OCI-LY1 (cell line): ENCODE measurements at regions not wholly inside any gene's neighbourhood (a gene's known extent, or its start where the extent isn't known, plus 50 kb on each side); places are given as distances from the start of the nearest gene placed in this dataset.

Experiments used
- H2AFZ ChIP-seq: fragments of 200-600 bp; sonication (generic), shearing (Covaris generic); 2 replicates; pipeline ENCODE4 v1.6.0; 2014; ENCODE audit warnings: antibody characterized with exemption, mild to moderate bottlenecking, low read length
- H3F3A ChIP-seq: fragments of 200-600 bp; sonication (generic), shearing (Covaris generic); 2 replicates; pipeline ENCODE4 v1.6.0; 2014; ENCODE audit warnings: mild to moderate bottlenecking, antibody characterized with exemption, low read length, moderate library complexity; ENCODE audit not compliant: insufficient read depth
- H3K27ac ChIP-seq: fragments of 200-600 bp; sonication (generic); 2 replicates; pipeline ENCODE4 v1.5.1; 2014; ENCODE audit warnings: low read length, mixed run types, mild to moderate bottlenecking, low read depth; ENCODE audit not compliant: poor library complexity, severe bottlenecking
- H3K27me3 ChIP-seq: fragments of 200-600 bp; sonication (generic); 2 replicates; pipeline ENCODE4 v1.6.0; 2014; ENCODE audit warnings: antibody characterized with exemption, mild to moderate bottlenecking, low read length, moderate library complexity; ENCODE audit not compliant: insufficient read depth
- H3K36me3 ChIP-seq: fragments of 200-600 bp; sonication (generic); 2 replicates; pipeline ENCODE4 v1.6.1; 2014; ENCODE audit warnings: mild to moderate bottlenecking, antibody characterized with exemption, low read length, moderate library complexity, mixed read lengths; ENCODE audit not compliant: insufficient read depth
- H3K4me1 ChIP-seq: fragments of 200-600 bp; sonication (generic); 2 replicates; pipeline ENCODE4 v1.5.1; 2014; ENCODE audit warnings: mild to moderate bottlenecking, low read length, moderate library complexity; ENCODE audit not compliant: insufficient read depth, severe bottlenecking
- H3K4me2 ChIP-seq: fragments of 200-600 bp; sonication (generic), shearing (Covaris generic); 2 replicates; pipeline ENCODE4 v1.6.1; 2014; ENCODE audit warnings: low read length
- H3K4me3 ChIP-seq: fragments of 200-600 bp; sonication (generic); 2 replicates; pipeline ENCODE4 v1.5.1; 2014; ENCODE audit warnings: low read length, low read depth, mild to moderate bottlenecking, mixed read lengths; ENCODE audit not compliant: poor library complexity, severe bottlenecking
- H3K79me2 ChIP-seq: fragments of 200-600 bp; shearing (Covaris generic); 2 replicates; pipeline ENCODE4 v1.6.1; 2016; ENCODE audit warnings: mixed run types, low read length, mixed read lengths; ENCODE audit not compliant: insufficient read depth
- H3K9ac ChIP-seq: fragments of 200-600 bp; sonication (generic), shearing (Covaris generic); 2 replicates; pipeline ENCODE4 v1.6.1; 2014; ENCODE audit warnings: mild to moderate bottlenecking, low read length, mixed read lengths
- H3K9me2 ChIP-seq: fragments of 200-600 bp; sonication (generic), shearing (Covaris generic); 2 replicates; pipeline ENCODE4 v1.6.1; 2014; ENCODE audit warnings: low read depth, mild to moderate bottlenecking, low read length, mixed read lengths
- H3K9me3 ChIP-seq: fragments of 200-600 bp; shearing (Covaris generic); 2 replicates; pipeline ENCODE4 v1.6.1; 2014; ENCODE audit warnings: low read length, mixed read lengths
- H4K20me1 ChIP-seq: fragments of 200-600 bp; sonication (generic), shearing (Covaris generic); 2 replicates; pipeline ENCODE4 v1.6.0; 2016; ENCODE audit warnings: mild to moderate bottlenecking, low read length; ENCODE audit not compliant: insufficient read depth
- EZH2 ChIP-seq: fragments of 200-600 bp; sonication (generic), shearing (Covaris generic); IDR thresholded peaks from 2 replicates; pipeline ENCODE4 v1.8.0; 2017; ENCODE audit warnings: borderline replicate concordance, mixed run types, mild to moderate bottlenecking, antibody characterized with exemption, low read length, moderate library complexity, mixed read lengths
- TF ChIP-seq, protein P1 (sequence below): fragments of 200-600 bp; sonication (generic), shearing (Covaris generic); IDR thresholded peaks from 2 replicates; pipeline ENCODE4 v1.5.1; 2017; ENCODE audit warnings: mild to moderate bottlenecking, antibody characterized with exemption, low read length, moderate library complexity, mixed read lengths

DNA sequence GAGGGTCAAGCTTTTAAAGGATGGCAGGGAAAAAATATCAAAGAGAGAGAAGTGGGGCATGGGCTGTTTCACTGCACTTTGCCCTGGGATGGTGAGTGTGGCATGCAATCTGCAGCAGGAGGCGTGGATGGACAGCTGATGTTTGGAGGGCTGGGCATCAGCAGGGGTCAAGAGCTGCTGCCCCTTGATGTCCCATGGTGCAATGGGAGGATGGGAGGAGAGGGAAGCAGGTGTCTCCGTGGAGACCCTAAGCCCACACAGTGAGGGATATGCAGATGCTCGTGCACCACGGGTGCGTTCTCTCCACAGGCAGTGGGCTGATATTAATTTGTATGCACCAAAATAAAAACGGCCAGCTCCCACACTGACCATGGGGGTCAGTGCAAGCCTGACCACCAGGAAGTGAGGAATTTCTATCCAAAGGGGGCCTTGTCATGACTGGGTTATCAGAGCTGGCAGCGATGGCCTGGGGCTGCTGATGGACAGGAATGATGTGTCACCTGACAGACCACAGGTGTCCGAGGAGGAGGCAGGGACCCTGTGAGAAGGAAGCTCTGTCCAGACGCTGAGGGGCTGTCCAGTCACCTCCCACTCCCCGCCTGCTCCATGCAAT lies 183.6 kb downstream of the IRF8 start:
- H3K9me3 ChIP-seq, result no peaks in the 10 kb centered on the region
- H3K27me3 ChIP-seq, result no peaks in the 10 kb centered on the region
- TF ChIP-seq EZH2, result no peak
- TF ChIP-seq, protein P1, sequence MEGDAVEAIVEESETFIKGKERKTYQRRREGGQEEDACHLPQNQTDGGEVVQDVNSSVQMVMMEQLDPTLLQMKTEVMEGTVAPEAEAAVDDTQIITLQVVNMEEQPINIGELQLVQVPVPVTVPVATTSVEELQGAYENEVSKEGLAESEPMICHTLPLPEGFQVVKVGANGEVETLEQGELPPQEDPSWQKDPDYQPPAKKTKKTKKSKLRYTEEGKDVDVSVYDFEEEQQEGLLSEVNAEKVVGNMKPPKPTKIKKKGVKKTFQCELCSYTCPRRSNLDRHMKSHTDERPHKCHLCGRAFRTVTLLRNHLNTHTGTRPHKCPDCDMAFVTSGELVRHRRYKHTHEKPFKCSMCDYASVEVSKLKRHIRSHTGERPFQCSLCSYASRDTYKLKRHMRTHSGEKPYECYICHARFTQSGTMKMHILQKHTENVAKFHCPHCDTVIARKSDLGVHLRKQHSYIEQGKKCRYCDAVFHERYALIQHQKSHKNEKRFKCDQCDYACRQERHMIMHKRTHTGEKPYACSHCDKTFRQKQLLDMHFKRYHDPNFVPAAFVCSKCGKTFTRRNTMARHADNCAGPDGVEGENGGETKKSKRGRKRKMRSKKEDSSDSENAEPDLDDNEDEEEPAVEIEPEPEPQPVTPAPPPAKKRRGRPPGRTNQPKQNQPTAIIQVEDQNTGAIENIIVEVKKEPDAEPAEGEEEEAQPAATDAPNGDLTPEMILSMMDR, result no peak
- H3K4me3 ChIP-seq, result no peak overlapping the region
- no peak overlapping the region for H2AFZ ChIP-seq
- H3K36me3 ChIP-seq, result no peaks in the 10 kb centered on the region
- no peak overlapping the region for H3K9ac ChIP-seq
- H3K79me2 ChIP-seq, result no peaks in the 10 kb centered on the region
- no peaks in the 10 kb centered on the region for H3K9me2 ChIP-seq
- H3F3A ChIP-seq, result no peaks in the 10 kb centered on the region
- no peaks in the 10 kb centered on the region for H3K4me1 ChIP-seq
- no peak overlapping the region for H3K4me2 ChIP-seq
- H4K20me1 ChIP-seq, result no peaks in the 10 kb centered on the region
- no peak overlapping the region for H3K27ac ChIP-seq

DNA sequence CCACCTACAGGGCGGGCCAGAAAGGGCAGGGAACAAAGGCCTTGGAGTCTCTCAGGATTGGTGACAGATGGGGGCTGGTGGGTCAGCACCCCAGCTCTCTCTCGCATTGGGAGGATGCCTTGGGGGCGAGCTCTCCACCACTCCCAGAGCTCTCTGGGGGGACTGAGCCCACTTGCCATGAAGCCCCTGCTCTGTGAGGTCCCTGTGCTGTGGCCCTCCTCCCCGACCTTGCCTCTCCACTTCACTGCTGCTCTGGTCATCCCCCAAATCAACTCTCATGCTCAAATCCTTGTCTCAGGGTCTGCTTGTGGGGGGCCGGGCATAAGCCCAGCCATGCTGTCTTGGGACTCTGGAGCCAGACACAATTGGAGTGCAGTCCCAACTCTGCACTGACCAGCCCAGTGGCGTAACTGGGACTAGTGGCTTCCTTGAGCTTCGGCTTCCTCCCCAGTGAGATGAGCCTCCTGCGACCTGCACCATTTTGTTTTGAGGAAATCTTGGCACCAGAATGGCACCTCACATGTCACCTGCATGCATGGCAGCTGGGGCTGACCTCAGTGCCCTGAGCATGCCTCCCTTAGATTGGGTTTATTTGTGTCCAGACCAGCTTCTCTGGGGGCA lies 184.5 kb downstream of the IRF8 start:
- no peaks in the 10 kb centered on the region for H3K36me3 ChIP-seq
- no peaks in the 10 kb centered on the region for H3K9me3 ChIP-seq
- no peaks in the 10 kb centered on the region for H3K79me2 ChIP-seq
- no peaks in the 10 kb centered on the region for H4K20me1 ChIP-seq
- H3F3A ChIP-seq, result no peaks in the 10 kb centered on the region
- H3K9ac ChIP-seq, result no peak overlapping the region
- no peak overlapping the region for H3K4me3 ChIP-seq
- H2AFZ ChIP-seq, result no peak overlapping the region
- H3K9me2 ChIP-seq, result no peaks in the 10 kb centered on the region
- TF ChIP-seq, protein P1, result no peak
- no peak for TF ChIP-seq EZH2
- H3K4me2 ChIP-seq, result no peak overlapping the region
- no peaks in the 10 kb centered on the region for H3K27me3 ChIP-seq
- no peaks in the 10 kb centered on the region for H3K4me1 ChIP-seq
- H3K27ac ChIP-seq, result no peak overlapping the region

DNA sequence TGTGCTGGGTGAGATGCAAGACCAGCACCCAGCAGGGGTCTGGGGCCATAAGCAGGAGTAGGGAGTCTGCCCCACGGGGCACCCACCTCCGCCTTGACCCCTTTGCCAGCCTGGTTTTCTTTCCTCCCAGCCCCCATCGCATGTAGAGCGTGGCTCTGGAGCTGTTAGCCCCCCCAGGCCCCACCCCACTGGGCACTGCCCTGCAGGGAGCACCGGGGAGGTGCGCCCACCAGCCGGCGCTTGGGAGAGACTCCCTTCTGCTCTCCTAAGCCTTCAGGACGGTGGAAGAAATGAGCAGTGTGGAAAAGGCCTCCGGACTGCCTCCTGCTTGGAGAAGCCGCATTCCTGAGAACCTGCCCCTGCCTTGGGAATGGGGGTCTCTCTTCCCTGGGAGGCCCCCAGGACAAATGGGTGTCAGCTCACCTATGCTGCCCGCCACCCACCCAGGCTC lies 186.2 kb downstream of the IRF8 start:
- Histone ChIP-seq H3K36me3 (no peaks in the 10 kb centered on the region), H3K4me2 (no peak overlapping the region), H3K9ac (no peak overlapping the region), H3F3A (no peaks in the 10 kb centered on the region), H3K9me3 (no peaks in the 10 kb centered on the region), H4K20me1 (no peaks in the 10 kb centered on the region), H3K4me3 (no peak overlapping the region), H3K27me3 (no peaks in the 10 kb centered on the region), H3K9me2 (no peaks in the 10 kb centered on the region), H3K4me1 (no peaks in the 10 kb centered on the region), H3K79me2 (no peaks in the 10 kb centered on the region), H2AFZ (no peak overlapping the region), H3K27ac (no peak overlapping the region)
- TF ChIP-seq, protein P1, result no peak
- TF ChIP-seq EZH2, result no peak
